Lower leg skin (tissue), 3 donors: ENCODE measurements at regions not wholly inside any gene's neighbourhood (a gene's known extent, or its start where the extent isn't known, plus 50 kb on each side); places are given as distances from the start of the nearest gene placed in this dataset.

Source experiments
- CTCF ChIP-seq, 3 donors: fragments of 450-650 bp; IDR thresholded peaks; one replicate each; pipeline ENCODE4 v1.5.1; 2016; ENCODE audit warnings: antibody characterized with exemption in 3 of 3, mild to moderate bottlenecking in 3 of 3, moderate library complexity in 2 of 3
- POLR2A ChIP-seq, 2 donors: fragments of 450-650 bp; IDR thresholded peaks; one replicate each; pipeline ENCODE4 v1.6.1; 2016 to 2017; ENCODE audit warnings: antibody characterized with exemption in 2 of 2, mild to moderate bottlenecking in 1 of 2, moderate library complexity in 1 of 2

DNA sequence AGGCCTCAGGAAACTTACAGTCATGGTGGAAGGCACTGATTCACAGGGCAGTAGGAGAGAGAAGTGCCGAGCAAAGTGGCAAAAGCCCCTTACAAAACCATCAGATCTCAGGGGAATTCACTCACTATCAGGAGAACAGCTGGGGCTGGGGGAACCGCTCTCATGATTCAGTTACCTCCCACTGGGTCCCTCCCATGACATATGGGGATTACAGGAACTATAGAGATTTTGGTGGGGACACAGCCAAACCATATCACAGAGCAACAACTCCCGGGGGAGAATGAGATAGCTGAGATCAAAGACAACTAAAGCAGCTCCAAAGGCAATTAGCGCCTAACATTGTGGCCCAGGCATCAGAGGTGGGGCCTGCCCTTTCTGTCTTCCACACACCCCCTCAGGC lies 85.4 kb upstream of the VOPP1 start:
- TF ChIP-seq CTCF (IDR thresholded peaks at IDR 0.05) (no peak), POLR2A (IDR thresholded peaks at IDR 0.05) (no peak)
